ENCODE measurements at regions not wholly inside any gene's neighbourhood (a gene's known extent, or its start where the extent isn't known, plus 50 kb on each side); places are given as distances from the start of the nearest gene placed in this dataset.

DNA sequence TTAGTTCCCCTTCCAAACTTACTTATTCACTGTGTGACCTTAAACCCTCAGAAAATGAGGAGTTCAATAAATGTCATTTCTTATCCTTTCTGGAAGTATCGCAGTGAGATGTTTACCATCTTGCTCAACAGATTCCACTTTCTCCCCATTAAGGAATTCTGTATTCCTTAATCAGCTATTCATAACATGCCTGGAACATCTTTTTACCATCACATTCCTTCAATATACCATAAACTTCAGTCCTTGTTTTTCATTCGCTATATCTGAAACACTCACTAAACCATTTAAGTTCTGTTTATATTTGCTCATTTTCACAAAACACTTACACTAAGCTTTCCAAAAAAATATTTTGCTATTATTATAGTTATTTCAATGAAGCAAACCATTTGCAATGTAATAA lies 1158.6 kb downstream of the CDH12 start:
- H3K36me3 Mint-ChIP-seq, result no peaks in the 10 kb centered on the region
- H3K27me3 Mint-ChIP-seq, result no peaks in the 10 kb centered on the region
- no peak overlapping the region for H3K27ac Mint-ChIP-seq
- H3K9me3 Mint-ChIP-seq, result peaks cover 2 to 20% (median 6%) of the 10 kb centered on the region in 9 donors
- DNase-seq (no peak), ATAC-seq (no peak)
- POLR2A ChIA-PET, result no interaction called here
- no peaks in the 10 kb centered on the region for H3K4me1 Mint-ChIP-seq
- no peak overlapping the region for H3K4me3 Mint-ChIP-seq

- ATAC-seq, result no peak
- Mint-ChIP-seq H3K36me3 (no peaks in the 10 kb centered on the region), H3K27me3 (no peaks in the 10 kb centered on the region)
Observed at GRCh38 chr5:21693591-21693990, 1159.6 kb downstream of the CDH12 start.

GRCh38 chr5:21689587-21689986 lies 1163.6 kb downstream of the CDH12 start:
- Mint-ChIP-seq H3K27ac (no peak overlapping the region), H3K27me3 (no peaks in the 10 kb centered on the region), H3K4me1 (no peaks in the 10 kb centered on the region), H3K36me3 (no peaks in the 10 kb centered on the region), H3K4me3 (no peak overlapping the region), H3K9me3 (peaks cover 0 to 32% (median under 1%) of the 10 kb centered on the region in 9 donors)
- DNase-seq, result no peak
- no peak for ATAC-seq
- POLR2A ChIA-PET, result no interaction called here

More at GRCh38 chr5:21693591-21693990, 1159.6 kb downstream of the CDH12 start:
- DNase-seq, result no peak
- H3K9me3 Mint-ChIP-seq, result peaks cover 0 to 20% (median 4%) of the 10 kb centered on the region in 9 donors
- POLR2A ChIA-PET, result no interaction called here
- H3K27ac Mint-ChIP-seq, result no peak overlapping the region
- no peaks in the 10 kb centered on the region for H3K4me1 Mint-ChIP-seq
- no peak overlapping the region for H3K4me3 Mint-ChIP-seq

GRCh38 chr5:21688655-21689054 lies 1164.5 kb downstream of the CDH12 start:
- no peak overlapping the region for H3K4me3 Mint-ChIP-seq
- H3K27ac Mint-ChIP-seq, result no peak overlapping the region
- POLR2A ChIA-PET, result no interaction called here
- H3K9me3 Mint-ChIP-seq, result peaks cover 0 to 26% (median 0%) of the 10 kb centered on the region in 9 donors
- no peaks in the 10 kb centered on the region for H3K36me3 Mint-ChIP-seq
- DNase-seq (no peak), ATAC-seq (no peak)
- H3K27me3 Mint-ChIP-seq, result no peaks in the 10 kb centered on the region
- no peaks in the 10 kb centered on the region for H3K4me1 Mint-ChIP-seq

DNA sequence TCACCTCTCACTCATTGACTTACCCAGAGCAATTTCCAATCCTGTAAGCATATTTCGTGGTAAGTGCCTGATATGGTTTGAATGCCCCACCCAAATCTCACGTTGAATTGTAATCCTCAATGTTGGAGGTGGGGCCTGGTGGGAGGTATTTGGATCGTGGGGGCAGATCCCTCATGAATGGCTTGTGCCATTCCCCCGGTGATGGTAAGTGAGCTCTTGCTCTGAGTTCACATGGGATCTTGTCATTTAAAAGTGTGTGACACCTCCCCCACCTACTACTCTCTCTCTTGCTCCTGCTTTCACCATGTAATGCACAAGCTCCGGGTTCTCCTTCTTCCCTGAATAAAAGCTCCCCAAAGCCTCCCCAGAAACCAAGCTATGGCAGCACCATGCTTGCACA lies 1165.5 kb downstream of the CDH12 start:
- ATAC-seq, result no peak
- Mint-ChIP-seq H3K27me3 (no peaks in the 10 kb centered on the region), H3K36me3 (no peaks in the 10 kb centered on the region), H3K4me1 (no peaks in the 10 kb centered on the region), H3K27ac (no peak overlapping the region), H3K9me3 (peaks cover 0 to 26% (median 0%) of the 10 kb centered on the region in 9 donors), H3K4me3 (no peak overlapping the region)
- POLR2A ChIA-PET, result no interaction called here
- no peak for DNase-seq

DNA sequence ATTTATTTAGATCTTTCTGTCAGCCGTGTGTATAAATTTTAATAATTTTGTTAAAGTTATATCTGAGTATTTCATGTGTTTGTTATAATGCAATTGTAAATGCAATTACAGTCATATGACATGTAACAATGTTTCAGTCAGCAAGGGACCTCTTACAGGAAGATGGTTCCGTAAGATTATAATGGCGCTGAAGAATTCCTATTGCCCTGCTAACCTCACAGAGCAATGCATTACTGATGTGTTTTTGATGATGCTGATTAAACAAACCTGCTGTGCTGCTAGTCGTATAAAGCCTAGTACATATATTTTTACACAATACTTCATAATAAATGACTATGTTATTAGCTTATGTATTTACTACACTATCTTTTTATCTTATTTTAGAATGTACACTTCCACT lies 1166.4 kb downstream of the CDH12 start:
- no peak for DNase-seq
- Mint-ChIP-seq H3K27ac (no peak overlapping the region), H3K36me3 (no peaks in the 10 kb centered on the region), H3K27me3 (no peaks in the 10 kb centered on the region), H3K4me3 (no peak overlapping the region), H3K9me3 (peaks cover 0 to 21% (median 0%) of the 10 kb centered on the region in 9 donors), H3K4me1 (no peaks in the 10 kb centered on the region)
- POLR2A ChIA-PET, result no interaction called here
- ATAC-seq, result no peak

GRCh38 chr5:21685522-21685921 lies 1167.6 kb downstream of the CDH12 start:
- Mint-ChIP-seq H3K27ac (no peak overlapping the region), H3K4me3 (no peak overlapping the region), H3K27me3 (no peaks in the 10 kb centered on the region), H3K4me1 (no peaks in the 10 kb centered on the region), H3K36me3 (no peaks in the 10 kb centered on the region), H3K9me3 (peaks cover 0 to 13% (median 0%) of the 10 kb centered on the region in 9 donors)
- POLR2A ChIA-PET, result no interaction called here
- ATAC-seq, result no peak
- no peak for DNase-seq

GRCh38 chr5:21684992-21685391 lies 1168.2 kb downstream of the CDH12 start:
- POLR2A ChIA-PET, result no interaction called here
- H3K27ac Mint-ChIP-seq, result no peak overlapping the region
- H3K27me3 Mint-ChIP-seq, result no peaks in the 10 kb centered on the region
- H3K4me1 Mint-ChIP-seq, result no peaks in the 10 kb centered on the region
- peaks cover 0 to 14% (median 0%) of the 10 kb centered on the region in 9 donors for H3K9me3 Mint-ChIP-seq
- ATAC-seq (no peak), DNase-seq (no peak)
- no peak overlapping the region for H3K4me3 Mint-ChIP-seq
- no peaks in the 10 kb centered on the region for H3K36me3 Mint-ChIP-seq

- DNase-seq, result no peak
- Mint-ChIP-seq H3K4me3 (no peak overlapping the region), H3K36me3 (no peaks in the 10 kb centered on the region), H3K9me3 (peaks cover 0 to 21% (median 0%) of the 10 kb centered on the region in 9 donors), H3K4me1 (no peaks in the 10 kb centered on the region), H3K27ac (no peak overlapping the region), H3K27me3 (no peaks in the 10 kb centered on the region)
- ATAC-seq, result no peak
- POLR2A ChIA-PET, result no interaction called here
Observed at GRCh38 chr5:21681911-21682310, 1171.2 kb downstream of the CDH12 start.

- POLR2A ChIA-PET, result no interaction called here
- H3K4me3 Mint-ChIP-seq, result no peak overlapping the region
- no peak overlapping the region for H3K27ac Mint-ChIP-seq
- H3K4me1 Mint-ChIP-seq, result no peaks in the 10 kb centered on the region
- no peaks in the 10 kb centered on the region for H3K36me3 Mint-ChIP-seq
- DNase-seq (no peak), ATAC-seq (no peak)
- H3K9me3 Mint-ChIP-seq, result peaks cover 0 to 20% (median 0%) of the 10 kb centered on the region in 9 donors
- H3K27me3 Mint-ChIP-seq, result no peaks in the 10 kb centered on the region
Observed at GRCh38 chr5:21680641-21681040, 1172.5 kb downstream of the CDH12 start.

DNA sequence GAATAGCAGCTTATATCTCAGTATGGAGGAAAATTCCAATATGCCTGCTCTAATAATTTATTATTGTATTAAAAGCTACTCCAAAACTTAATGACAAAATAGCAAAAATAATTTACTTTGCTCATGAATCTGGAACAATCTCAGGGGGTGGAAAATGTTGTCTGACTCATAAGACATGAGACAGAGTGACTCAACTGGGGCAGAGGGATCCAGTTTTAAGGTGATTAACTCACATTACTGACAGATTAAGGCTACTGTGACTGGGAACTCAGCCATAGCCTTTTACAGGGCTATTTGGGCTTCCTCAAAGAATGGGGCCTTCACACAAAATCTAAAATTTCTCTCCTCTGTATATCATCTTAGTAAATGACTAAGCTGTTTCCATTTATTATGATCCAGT lies 1172.9 kb downstream of the CDH12 start:
- H3K4me1 Mint-ChIP-seq, result no peaks in the 10 kb centered on the region
- no peak for DNase-seq
- ATAC-seq, result no peak
- H3K9me3 Mint-ChIP-seq, result peaks cover 0 to 16% (median 0%) of the 10 kb centered on the region in 9 donors
- H3K27me3 Mint-ChIP-seq, result no peaks in the 10 kb centered on the region
- H3K36me3 Mint-ChIP-seq, result no peaks in the 10 kb centered on the region
- POLR2A ChIA-PET, result no interaction called here
- H3K27ac Mint-ChIP-seq, result no peak overlapping the region
- no peak overlapping the region for H3K4me3 Mint-ChIP-seq

DNA sequence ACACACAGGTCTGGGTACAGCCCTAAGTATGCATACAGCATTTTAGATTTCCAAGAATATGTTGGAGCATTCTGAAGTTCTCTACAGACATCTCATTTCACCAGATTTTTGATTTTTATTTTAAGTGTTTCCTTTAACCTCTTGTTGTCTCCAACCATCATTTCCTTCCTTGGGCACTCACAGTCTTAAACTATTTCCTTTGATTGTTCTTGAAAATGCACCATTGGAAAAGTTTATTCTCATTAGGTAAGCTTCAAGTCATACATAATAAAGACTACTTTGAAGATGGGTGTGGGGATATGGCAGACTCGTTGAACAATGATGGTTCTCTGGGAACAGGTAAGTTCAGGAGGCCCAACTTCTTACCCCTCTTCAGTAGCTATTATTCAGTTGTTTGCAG lies 1174.6 kb downstream of the CDH12 start:
- H3K27ac Mint-ChIP-seq, result no peak overlapping the region
- H3K9me3 Mint-ChIP-seq, result peaks cover 0 to 11% (median 0%) of the 10 kb centered on the region in 9 donors
- ATAC-seq, result no peak
- DNase-seq, result no peak
- H3K27me3 Mint-ChIP-seq, result no peaks in the 10 kb centered on the region
- H3K4me1 Mint-ChIP-seq, result no peaks in the 10 kb centered on the region
- POLR2A ChIA-PET, result no interaction called here
- no peak overlapping the region for H3K4me3 Mint-ChIP-seq
- no peaks in the 10 kb centered on the region for H3K36me3 Mint-ChIP-seq

DNA sequence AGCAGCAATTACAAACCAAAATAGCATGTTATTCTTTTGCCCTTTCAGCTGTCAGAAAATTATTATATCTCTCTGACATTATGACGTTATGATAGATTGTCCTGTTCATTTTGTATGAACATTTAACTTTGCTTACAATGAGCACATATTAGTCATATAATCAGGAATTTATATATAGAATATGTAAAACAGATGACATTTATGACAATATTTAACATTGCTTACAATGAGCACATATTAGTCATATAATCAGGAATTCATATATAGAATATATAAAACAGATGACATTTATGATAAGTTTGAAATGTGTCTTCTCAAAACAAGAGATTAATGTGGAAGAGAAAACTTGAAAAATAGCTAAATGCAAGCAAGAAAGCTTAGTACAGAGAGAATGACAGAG lies 1180.2 kb downstream of the CDH12 start:
- DNase-seq (no peak), ATAC-seq (no peak)
- Mint-ChIP-seq H3K27me3 (no peaks in the 10 kb centered on the region), H3K27ac (no peak overlapping the region), H3K36me3 (no peaks in the 10 kb centered on the region), H3K9me3 (peaks cover 0 to 3% (median 0%) of the 10 kb centered on the region in 9 donors), H3K4me1 (no peaks in the 10 kb centered on the region), H3K4me3 (no peak overlapping the region)
- POLR2A ChIA-PET, result no interaction called here

DNA sequence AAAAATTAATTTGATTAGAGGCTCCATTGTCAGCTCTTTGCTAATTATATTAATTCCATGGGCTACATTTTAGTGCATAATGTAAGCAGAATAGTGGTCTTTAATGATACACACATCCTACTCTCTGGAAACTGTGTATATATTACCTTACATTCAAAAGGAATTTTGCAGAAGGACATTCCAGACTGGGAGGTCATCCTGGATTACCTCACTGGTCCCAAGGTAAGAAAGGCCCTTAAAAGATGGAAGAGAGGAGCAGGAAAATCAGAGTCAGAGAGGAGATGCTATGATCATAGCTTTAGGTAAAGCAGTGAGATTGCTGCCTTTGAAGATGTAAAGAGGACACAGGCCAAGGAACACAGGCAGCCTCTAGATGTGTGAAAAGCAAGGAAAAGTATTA lies 1180.8 kb downstream of the CDH12 start:
- no peaks in the 10 kb centered on the region for H3K4me1 Mint-ChIP-seq

More for the DNA sequence above, 1180.8 kb downstream of the CDH12 start:
- H3K4me3 Mint-ChIP-seq, result no peak overlapping the region
- H3K27me3 Mint-ChIP-seq, result no peaks in the 10 kb centered on the region
- no peak overlapping the region for H3K27ac Mint-ChIP-seq
- DNase-seq (no peak), ATAC-seq (no peak)
- peaks cover 0 to 4% (median 0%) of the 10 kb centered on the region in 9 donors for H3K9me3 Mint-ChIP-seq
- no peaks in the 10 kb centered on the region for H3K36me3 Mint-ChIP-seq
- POLR2A ChIA-PET, result no interaction called here

All from naive thymus-derived CD8-positive, alpha-beta T cell (primary cell).